ENCODE measurements at regions not wholly inside any gene's neighbourhood (a gene's known extent, or its start where the extent isn't known, plus 50 kb on each side); places are given as distances from the start of the nearest gene placed in this dataset.

- in situ Hi-C loops (cut with MboI; ENCODE audit: low pct_unique_long_range_greater_than_20kb in 2 of 9, low sequenced_read_pairs in 9 of 9, unreplicated experiment in 9 of 9): no loop called here
- WGBS, 10 experiments: 32 to 84% (median 63%) methylated on average over 2 to 6 of the region's 10 CpGs; no CpG with 5 or more reads in 4 of the 10 experiments
- Histone ChIP-seq H3K4me3 (no peak overlapping the region), H3K27ac (no peak overlapping the region), H3K4me1 (replicated peaks in 1 of 2) (no peaks in the 10 kb centered on the region)
- ATAC-seq (replicated peaks in 6 of 8): no peak
Observed at GRCh38 chr9:134980991-134981390, 63.3 kb upstream of the FCN1 start.

GRCh38 chr9:134981829-134982228 lies 64.1 kb upstream of the FCN1 start:
- H3K27ac ChIP-seq: no peak overlapping the region
- in situ Hi-C loops (cut with MboI; ENCODE audit: low pct_unique_long_range_greater_than_20kb in 2 of 9, low sequenced_read_pairs in 9 of 9, unreplicated experiment in 9 of 9): no loop called here
- ATAC-seq (replicated peaks in 6 of 8): no peak
- 48 to 94% (median 82%) methylated on average over 3 to 11 of the region's 11 CpGs; no CpG with 5 or more reads in 1 of the 10 experiments for WGBS, 10 experiments
- no peaks in the 10 kb centered on the region for H3K4me1 ChIP-seq (replicated peaks in 1 of 2)
- H3K4me3 ChIP-seq: no peak overlapping the region

DNA sequence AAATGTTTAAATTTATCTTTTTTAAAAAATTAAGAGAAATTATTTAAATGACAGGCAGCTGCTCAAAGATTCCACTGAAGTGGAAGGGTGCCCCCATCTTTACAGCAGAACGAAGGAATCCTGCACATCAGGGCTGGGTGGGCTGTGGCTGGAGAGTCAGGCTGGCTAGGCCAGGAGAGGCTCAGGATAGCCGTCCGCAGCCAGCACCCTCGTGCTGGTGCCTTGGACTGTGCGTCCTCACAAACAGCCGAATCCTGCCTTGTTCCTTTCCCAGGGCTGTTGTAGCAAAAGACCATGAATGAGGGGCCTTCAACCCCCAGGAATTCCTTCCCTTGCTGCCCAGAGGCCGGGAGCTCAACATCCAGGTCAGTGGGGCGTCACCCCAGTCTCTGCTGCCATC lies 64.6 kb upstream of the FCN1 start:
- no peak overlapping the region for H3K4me3 ChIP-seq
- H3K4me1 ChIP-seq (replicated peaks in 1 of 2): no peaks in the 10 kb centered on the region
- no peak overlapping the region for H3K27ac ChIP-seq
- 50 to 92% (median 67%) methylated on average over 1 to 2 of the region's 8 CpGs; no CpG with 5 or more reads in 5 of the 10 experiments for WGBS, 10 experiments
- in situ Hi-C loops (cut with MboI; ENCODE audit: low pct_unique_long_range_greater_than_20kb in 2 of 9, low sequenced_read_pairs in 9 of 9, unreplicated experiment in 9 of 9): no loop called here
- ATAC-seq (replicated peaks in 6 of 8): no peak

DNA sequence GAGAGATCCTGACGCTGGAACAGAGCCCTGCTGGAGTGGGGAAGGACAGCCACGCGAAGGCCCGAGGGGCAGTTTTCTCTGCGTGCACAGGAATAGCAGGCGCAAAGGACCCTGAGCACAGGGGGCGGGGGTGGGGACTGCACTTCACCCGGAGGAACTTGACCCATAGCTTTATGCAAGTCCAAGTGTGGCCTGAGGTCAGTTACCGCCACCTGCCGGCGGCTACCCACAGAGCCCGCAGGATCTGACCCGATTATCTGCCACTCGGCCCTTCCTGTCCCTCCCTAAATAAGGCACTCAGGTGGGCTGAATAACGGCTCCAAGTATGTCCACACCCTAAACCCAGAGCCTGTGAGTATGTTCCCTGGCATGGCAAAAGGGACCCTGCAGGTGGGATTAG lies 65.4 kb upstream of the FCN1 start:
- no peaks in the 10 kb centered on the region for H3K4me1 ChIP-seq (replicated peaks in 1 of 2)
- in situ Hi-C loops (cut with MboI; ENCODE audit: low pct_unique_long_range_greater_than_20kb in 2 of 9, low sequenced_read_pairs in 9 of 9, unreplicated experiment in 9 of 9): no loop called here
- H3K27ac ChIP-seq: no peak overlapping the region
- ATAC-seq (replicated peaks in 6 of 8): peak in 2 of 8 experiments; percentile 43 to 69
- no peak overlapping the region for H3K4me3 ChIP-seq
- 8 to 100% (median 20%) methylated on average over 1 to 5 of the region's 15 CpGs; no CpG with 5 or more reads in 5 of the 10 experiments for WGBS, 10 experiments

- Histone ChIP-seq H3K27ac (no peak overlapping the region), H3K4me3 (no peak overlapping the region), H3K4me1 (replicated peaks in 1 of 2) (no peaks in the 10 kb centered on the region)
- in situ Hi-C loops (cut with MboI; ENCODE audit: low pct_unique_long_range_greater_than_20kb in 2 of 9, low sequenced_read_pairs in 9 of 9, unreplicated experiment in 9 of 9): no loop called here
- 6 to 94% (median 66%) methylated on average over 3 to 12 of the region's 14 CpGs; no CpG with 5 or more reads in 2 of the 10 experiments for WGBS, 10 experiments
- no peak for ATAC-seq (replicated peaks in 6 of 8)
Observed at GRCh38 chr9:134983506-134984371, 66.0 kb upstream of the FCN1 start.

- ATAC-seq (replicated peaks in 6 of 8): no peak
- in situ Hi-C loops (cut with MboI; ENCODE audit: low pct_unique_long_range_greater_than_20kb in 2 of 9, low sequenced_read_pairs in 9 of 9, unreplicated experiment in 9 of 9): no loop called here
- 0 to 85% (median 56%) methylated on average over 1 to 9 of the region's 23 CpGs; no CpG with 5 or more reads in 2 of the 10 experiments for WGBS, 10 experiments
- no peaks in the 10 kb centered on the region for H3K4me1 ChIP-seq (replicated peaks in 1 of 2)
- no peak overlapping the region for H3K27ac ChIP-seq
- H3K4me3 ChIP-seq: no peak overlapping the region
Observed at GRCh38 chr9:134984372-134985265, 66.9 kb upstream of the FCN1 start.

DNA sequence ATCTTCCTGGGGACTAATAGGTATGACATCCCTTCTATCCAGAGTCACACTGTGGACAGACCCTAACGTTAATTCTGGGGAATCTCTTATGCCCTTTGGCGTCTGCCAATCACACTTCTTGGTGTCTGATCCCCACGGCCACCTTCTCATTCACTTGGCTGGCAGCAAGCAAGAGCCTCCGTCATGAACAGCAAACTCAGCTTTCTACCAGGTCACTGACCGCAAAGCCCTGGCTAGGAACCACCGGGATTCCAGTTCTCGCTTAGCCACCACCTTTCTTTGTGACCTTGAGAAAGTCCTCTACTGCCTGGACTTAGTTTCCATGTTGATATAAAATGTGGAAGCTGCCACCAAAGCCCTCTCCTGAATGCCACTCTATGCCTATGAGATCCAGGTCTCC lies 67.7 kb upstream of the FCN1 start:
- 40 to 100% (median 75%) methylated on average over 1 to 6 of the region's 7 CpGs; no CpG with 5 or more reads in 2 of the 10 experiments for WGBS, 10 experiments
- H3K27ac ChIP-seq: no peak overlapping the region
- H3K4me1 ChIP-seq (replicated peaks in 1 of 2): no peaks in the 10 kb centered on the region
- in situ Hi-C loops (cut with MboI; ENCODE audit: low pct_unique_long_range_greater_than_20kb in 2 of 9, low sequenced_read_pairs in 9 of 9, unreplicated experiment in 9 of 9): no loop called here
- H3K4me3 ChIP-seq: no peak overlapping the region
- ATAC-seq (replicated peaks in 6 of 8): no peak

GRCh38 chr9:134986957-134987356 lies 69.2 kb upstream of the FCN1 start:
- Histone ChIP-seq H3K4me1 (replicated peaks in 1 of 2) (no peaks in the 10 kb centered on the region), H3K4me3 (no peak overlapping the region), H3K27ac (no peak overlapping the region)
- in situ Hi-C loops (cut with MboI; ENCODE audit: low pct_unique_long_range_greater_than_20kb in 2 of 9, low sequenced_read_pairs in 9 of 9, unreplicated experiment in 9 of 9): no loop called here
- WGBS, 10 experiments: 0 to 100% (median 0%) methylated on average over 1 of the region's 1 CpG; no CpG with 5 or more reads in 7 of the 10 experiments
- ATAC-seq (replicated peaks in 6 of 8): no peak

DNA sequence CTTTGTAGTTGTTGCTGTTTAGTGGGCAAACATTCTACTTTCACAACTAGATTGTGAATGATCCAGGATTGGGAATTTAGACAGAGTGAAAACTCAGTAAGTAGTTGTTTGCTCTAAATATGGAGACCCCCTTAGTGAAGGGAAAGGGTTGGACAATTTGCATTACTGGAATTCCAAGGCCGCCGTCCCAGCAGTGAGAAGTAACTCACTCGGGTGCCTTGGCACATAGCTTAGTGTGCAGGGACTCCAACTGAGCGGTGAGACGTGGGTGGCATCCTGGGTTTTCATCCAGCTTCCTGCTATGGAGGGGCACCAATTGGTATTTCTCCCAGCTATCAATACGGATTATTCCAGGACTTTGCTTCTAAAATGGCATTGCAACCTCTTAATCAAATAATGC lies 69.7 kb upstream of the FCN1 start:
- ATAC-seq (replicated peaks in 6 of 8): no peak
- 33 to 100% (median 83%) methylated on average over 1 to 5 of the region's 6 CpGs; no CpG with 5 or more reads in 4 of the 10 experiments for whole genome bisulfite sequencing, 10 experiments
- Histone ChIP-seq H3K4me3 (no peak overlapping the region), H3K4me1 (replicated peaks in 1 of 2) (no peaks in the 10 kb centered on the region), H3K27ac (no peak overlapping the region)
- in situ Hi-C loops (cut with MboI; ENCODE audit: low pct_unique_long_range_greater_than_20kb in 2 of 9, low sequenced_read_pairs in 9 of 9, unreplicated experiment in 9 of 9): no loop called here

DNA sequence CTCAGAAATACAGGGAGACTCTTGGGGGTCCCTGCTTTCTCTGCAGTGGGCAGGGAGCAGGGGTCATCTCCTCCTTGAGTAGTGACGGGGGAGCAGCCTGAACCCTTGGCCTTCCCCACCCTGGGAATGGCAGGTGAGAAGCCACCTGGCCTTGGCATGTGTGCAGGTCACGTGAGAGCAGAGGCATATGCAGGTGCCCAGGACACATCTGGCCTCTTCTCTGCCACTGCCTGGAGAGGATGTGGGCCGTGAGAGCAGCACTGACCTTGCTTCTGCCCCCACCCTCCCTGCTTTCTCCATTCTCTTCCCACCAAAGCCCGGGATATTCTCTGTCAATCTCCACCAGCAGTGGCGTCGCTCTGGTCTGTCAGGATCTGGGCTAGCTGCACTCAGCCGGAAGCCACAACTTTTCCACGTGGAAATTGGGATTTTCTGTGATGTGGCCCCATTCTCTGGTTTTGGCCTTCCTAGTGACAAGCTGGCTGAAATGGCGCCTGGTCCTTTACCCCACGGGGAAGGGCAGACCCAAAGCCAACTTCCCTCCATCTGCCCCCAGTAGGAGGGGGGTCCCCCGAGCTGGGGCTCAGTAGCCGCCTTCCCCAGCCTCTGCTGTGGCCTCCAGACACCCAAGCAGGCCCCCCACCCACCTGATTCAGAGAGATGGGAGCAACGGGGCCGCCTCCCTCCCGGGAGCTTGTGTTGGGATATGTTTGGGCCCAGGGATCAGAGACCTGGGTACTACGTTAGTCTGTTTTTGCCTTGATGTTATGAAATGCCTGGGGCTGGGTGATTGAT lies 70.4 kb upstream of the FCN1 start:
- 0 to 87% (median 60%) methylated on average over 2 to 3 of the region's 16 CpGs; no CpG with 5 or more reads in 5 of the 10 experiments for WGBS, 10 experiments
- H3K4me1 ChIP-seq (replicated peaks in 1 of 2): no peaks in the 10 kb centered on the region
- in situ Hi-C loops (cut with MboI; ENCODE audit: low pct_unique_long_range_greater_than_20kb in 2 of 9, low sequenced_read_pairs in 9 of 9, unreplicated experiment in 9 of 9): no loop called here
- ATAC-seq (replicated peaks in 6 of 8): no peak
- H3K4me3 ChIP-seq: no peak overlapping the region
- no peak overlapping the region for H3K27ac ChIP-seq

GRCh38 chr9:134988706-134989105 lies 71.0 kb upstream of the FCN1 start:
- no peak overlapping the region for H3K27ac ChIP-seq
- 0 to 95% (median 40%) methylated on average over 1 to 6 of the region's 12 CpGs; no CpG with 5 or more reads in 2 of the 10 experiments for WGBS, 10 experiments
- H3K4me1 ChIP-seq (replicated peaks in 1 of 2): no peaks in the 10 kb centered on the region
- no peak for ATAC-seq (replicated peaks in 6 of 8)
- H3K4me3 ChIP-seq: no peak overlapping the region
- in situ Hi-C loops (cut with MboI; ENCODE audit: low pct_unique_long_range_greater_than_20kb in 2 of 9, low sequenced_read_pairs in 9 of 9, unreplicated experiment in 9 of 9): no loop called here

DNA sequence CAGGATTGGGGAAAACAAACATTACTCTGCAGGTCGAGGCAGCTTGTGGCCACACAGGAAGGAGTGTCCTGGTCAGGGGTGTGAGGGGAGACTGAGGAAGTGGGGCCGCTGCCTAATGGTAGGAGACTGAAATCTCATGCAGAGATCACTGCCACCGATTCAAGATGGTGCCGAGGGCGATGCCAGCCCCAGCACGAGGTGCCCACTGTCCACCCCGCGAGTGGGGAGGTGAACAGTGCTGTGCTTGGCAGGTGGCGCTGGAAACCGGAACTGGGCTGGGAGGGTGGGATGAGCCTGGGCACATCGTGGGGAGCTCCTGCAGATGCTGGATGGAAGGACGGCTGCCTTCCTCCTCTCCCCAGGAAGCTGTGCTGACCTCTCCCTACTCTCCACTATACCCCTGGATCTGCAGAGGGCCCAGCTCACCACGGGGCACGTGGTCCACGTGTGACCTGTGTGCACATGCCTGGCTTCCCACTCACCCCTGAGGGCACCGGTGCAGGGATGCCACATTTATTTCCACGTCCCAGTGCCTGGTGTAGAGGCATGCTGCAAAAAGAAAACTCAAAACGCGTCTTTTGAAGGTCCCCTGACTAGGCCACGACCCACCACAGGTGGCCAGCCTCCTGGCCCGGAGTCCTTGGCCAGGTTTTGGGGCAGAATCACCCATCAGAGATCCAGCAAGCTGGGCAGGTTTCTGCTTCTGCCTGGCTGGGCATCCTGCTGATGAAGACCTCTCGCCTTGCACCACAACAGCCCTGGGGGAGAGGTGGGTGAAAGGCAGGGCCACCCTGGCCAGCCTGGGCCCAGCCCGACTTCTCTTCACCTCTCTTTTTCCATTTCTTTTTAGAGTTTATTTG lies 71.7 kb upstream of the FCN1 start:
- ATAC-seq (replicated peaks in 6 of 8): no peak
- WGBS, 10 experiments: 17 to 72% (median 45%) methylated on average over 1 to 6 of the region's 23 CpGs; no CpG with 5 or more reads in 6 of the 10 experiments

More for the DNA sequence above, 71.7 kb upstream of the FCN1 start:
- H3K4me1 ChIP-seq (replicated peaks in 1 of 2): no peaks in the 10 kb centered on the region
- no peak overlapping the region for H3K4me3 ChIP-seq
- no peak overlapping the region for H3K27ac ChIP-seq
- in situ Hi-C loops (cut with MboI; ENCODE audit: low pct_unique_long_range_greater_than_20kb in 2 of 9, low sequenced_read_pairs in 9 of 9, unreplicated experiment in 9 of 9): no loop called here

Measured in motor neuron (in vitro differentiated cells).